Erythroblast (primary cell): ENCODE measurements at regions not wholly inside any gene's neighbourhood (a gene's known extent, or its start where the extent isn't known, plus 50 kb on each side); places are given as distances from the start of the nearest gene placed in this dataset.

ENCODE experiments used
- GATA1 ChIP-seq: IDR thresholded peaks from 2 replicates; pipeline ENCODE4 v1.6.1; 2011; ENCODE audit warnings: low read depth, mild to moderate bottlenecking, control low read depth, low read length, moderate library complexity
- POLR2A ChIP-seq: IDR thresholded peaks from 2 replicates; pipeline ENCODE4 v1.6.1; 2011; ENCODE audit warnings: mild to moderate bottlenecking, low read length

- TF ChIP-seq POLR2A (no peak), GATA1 (no peak)
Observed at GRCh38 chr6:151692216-151692615, 115.3 kb upstream of the ESR1 start.
